ENCODE measurements at regions not wholly inside any gene's neighbourhood (a gene's known extent, or its start where the extent isn't known, plus 50 kb on each side); places are given as distances from the start of the nearest gene placed in this dataset.

DNA sequence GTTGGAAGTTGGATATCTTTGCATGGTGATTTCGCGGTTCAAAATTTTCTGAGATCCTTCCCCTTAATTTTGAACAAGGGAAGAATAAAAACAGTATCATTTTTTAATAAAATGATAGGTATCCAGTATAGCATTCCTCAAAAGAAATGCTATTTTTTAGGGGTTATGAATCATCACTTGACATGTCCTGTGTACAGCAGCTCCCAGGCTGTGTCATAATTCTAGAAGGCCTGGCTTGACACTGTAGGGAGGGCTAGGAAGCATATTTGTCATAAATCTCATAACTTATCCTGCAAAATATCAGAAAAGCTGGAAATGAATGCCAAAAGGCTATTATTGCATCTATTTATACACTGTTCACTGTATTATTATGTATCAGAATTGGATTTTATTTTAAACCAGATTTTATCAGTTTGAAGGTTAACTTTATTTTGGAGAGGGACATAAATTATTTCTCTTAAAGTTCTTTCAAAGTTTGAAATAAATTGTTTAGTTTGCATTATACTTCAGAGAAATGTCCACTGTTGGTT, 539.1 kb upstream of the ROBO2 start (continued):
- TF ChIP-seq, protein P1, sequence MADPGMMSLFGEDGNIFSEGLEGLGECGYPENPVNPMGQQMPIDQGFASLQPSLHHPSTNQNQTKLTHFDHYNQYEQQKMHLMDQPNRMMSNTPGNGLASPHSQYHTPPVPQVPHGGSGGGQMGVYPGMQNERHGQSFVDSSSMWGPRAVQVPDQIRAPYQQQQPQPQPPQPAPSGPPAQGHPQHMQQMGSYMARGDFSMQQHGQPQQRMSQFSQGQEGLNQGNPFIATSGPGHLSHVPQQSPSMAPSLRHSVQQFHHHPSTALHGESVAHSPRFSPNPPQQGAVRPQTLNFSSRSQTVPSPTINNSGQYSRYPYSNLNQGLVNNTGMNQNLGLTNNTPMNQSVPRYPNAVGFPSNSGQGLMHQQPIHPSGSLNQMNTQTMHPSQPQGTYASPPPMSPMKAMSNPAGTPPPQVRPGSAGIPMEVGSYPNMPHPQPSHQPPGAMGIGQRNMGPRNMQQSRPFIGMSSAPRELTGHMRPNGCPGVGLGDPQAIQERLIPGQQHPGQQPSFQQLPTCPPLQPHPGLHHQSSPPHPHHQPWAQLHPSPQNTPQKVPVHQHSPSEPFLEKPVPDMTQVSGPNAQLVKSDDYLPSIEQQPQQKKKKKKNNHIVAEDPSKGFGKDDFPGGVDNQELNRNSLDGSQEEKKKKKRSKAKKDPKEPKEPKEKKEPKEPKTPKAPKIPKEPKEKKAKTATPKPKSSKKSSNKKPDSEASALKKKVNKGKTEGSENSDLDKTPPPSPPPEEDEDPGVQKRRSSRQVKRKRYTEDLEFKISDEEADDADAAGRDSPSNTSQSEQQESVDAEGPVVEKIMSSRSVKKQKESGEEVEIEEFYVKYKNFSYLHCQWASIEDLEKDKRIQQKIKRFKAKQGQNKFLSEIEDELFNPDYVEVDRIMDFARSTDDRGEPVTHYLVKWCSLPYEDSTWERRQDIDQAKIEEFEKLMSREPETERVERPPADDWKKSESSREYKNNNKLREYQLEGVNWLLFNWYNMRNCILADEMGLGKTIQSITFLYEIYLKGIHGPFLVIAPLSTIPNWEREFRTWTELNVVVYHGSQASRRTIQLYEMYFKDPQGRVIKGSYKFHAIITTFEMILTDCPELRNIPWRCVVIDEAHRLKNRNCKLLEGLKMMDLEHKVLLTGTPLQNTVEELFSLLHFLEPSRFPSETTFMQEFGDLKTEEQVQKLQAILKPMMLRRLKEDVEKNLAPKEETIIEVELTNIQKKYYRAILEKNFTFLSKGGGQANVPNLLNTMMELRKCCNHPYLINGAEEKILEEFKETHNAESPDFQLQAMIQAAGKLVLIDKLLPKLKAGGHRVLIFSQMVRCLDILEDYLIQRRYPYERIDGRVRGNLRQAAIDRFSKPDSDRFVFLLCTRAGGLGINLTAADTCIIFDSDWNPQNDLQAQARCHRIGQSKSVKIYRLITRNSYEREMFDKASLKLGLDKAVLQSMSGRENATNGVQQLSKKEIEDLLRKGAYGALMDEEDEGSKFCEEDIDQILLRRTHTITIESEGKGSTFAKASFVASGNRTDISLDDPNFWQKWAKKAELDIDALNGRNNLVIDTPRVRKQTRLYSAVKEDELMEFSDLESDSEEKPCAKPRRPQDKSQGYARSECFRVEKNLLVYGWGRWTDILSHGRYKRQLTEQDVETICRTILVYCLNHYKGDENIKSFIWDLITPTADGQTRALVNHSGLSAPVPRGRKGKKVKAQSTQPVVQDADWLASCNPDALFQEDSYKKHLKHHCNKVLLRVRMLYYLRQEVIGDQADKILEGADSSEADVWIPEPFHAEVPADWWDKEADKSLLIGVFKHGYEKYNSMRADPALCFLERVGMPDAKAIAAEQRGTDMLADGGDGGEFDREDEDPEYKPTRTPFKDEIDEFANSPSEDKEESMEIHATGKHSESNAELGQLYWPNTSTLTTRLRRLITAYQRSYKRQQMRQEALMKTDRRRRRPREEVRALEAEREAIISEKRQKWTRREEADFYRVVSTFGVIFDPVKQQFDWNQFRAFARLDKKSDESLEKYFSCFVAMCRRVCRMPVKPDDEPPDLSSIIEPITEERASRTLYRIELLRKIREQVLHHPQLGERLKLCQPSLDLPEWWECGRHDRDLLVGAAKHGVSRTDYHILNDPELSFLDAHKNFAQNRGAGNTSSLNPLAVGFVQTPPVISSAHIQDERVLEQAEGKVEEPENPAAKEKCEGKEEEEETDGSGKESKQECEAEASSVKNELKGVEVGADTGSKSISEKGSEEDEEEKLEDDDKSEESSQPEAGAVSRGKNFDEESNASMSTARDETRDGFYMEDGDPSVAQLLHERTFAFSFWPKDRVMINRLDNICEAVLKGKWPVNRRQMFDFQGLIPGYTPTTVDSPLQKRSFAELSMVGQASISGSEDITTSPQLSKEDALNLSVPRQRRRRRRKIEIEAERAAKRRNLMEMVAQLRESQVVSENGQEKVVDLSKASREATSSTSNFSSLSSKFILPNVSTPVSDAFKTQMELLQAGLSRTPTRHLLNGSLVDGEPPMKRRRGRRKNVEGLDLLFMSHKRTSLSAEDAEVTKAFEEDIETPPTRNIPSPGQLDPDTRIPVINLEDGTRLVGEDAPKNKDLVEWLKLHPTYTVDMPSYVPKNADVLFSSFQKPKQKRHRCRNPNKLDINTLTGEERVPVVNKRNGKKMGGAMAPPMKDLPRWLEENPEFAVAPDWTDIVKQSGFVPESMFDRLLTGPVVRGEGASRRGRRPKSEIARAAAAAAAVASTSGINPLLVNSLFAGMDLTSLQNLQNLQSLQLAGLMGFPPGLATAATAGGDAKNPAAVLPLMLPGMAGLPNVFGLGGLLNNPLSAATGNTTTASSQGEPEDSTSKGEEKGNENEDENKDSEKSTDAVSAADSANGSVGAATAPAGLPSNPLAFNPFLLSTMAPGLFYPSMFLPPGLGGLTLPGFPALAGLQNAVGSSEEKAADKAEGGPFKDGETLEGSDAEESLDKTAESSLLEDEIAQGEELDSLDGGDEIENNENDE (IDR thresholded peaks at IDR 0.05; ENCODE audit: low read depth, low read length): no peak
- TF ChIP-seq SRSF9 (IDR thresholded peaks at IDR 0.05; ENCODE audit: borderline replicate concordance, low read depth, low read length) (no peak), EP300 (IDR thresholded peaks at IDR 0.05; ENCODE audit: low read length) (no peak), RBM15 (IDR thresholded peaks at IDR 0.05; ENCODE audit: insufficient read depth, low read length) (no peak)

Measured in K562 (cell line).